ENCODE measurements at regions not wholly inside any gene's neighbourhood (a gene's known extent, or its start where the extent isn't known, plus 50 kb on each side); places are given as distances from the start of the nearest gene placed in this dataset.
A peak's percentile ranks its signal among the peaks of the same experiment; 100 is the strongest.

DNA sequence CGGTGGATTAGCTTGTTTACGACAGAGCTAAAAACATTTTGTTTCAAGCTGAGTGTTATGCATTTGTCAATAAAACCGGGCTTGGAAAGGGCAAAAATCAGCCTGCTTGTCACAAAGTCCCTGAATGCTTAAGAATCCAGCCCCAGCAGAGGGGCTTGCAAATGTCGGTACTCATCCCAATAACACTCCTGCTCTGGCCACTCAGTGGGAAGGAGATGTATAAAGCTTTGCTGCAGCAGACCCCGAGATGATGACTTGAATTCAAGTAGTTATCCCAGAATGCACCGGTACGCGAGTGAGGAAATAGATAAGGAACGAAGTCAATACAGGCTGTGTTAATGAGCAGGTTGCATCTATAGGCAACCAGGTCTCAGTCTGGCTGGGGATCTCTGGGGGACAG is 662.3 kb downstream of the CCSER2 start:
- DNase-seq (ENCODE audit: extremely low spot score), result no peak
- WGBS, result 30% methylated on average over 9 of the region's 9 CpGs
- no peaks in the 10 kb centered on the region for H3K36me3 ChIP-seq (ENCODE audit: insufficient read depth)
- H3K27ac ChIP-seq (ENCODE audit: low read depth), result no peak overlapping the region
- H3K4me3 ChIP-seq (ENCODE audit: low read depth, low read length), result no peak overlapping the region
- H3K4me1 ChIP-seq (ENCODE audit: insufficient read depth), result no peaks in the 10 kb centered on the region

- Histone ChIP-seq H3K27ac (ENCODE audit: low read depth) (no peak overlapping the region), H3K36me3 (ENCODE audit: insufficient read depth) (no peaks in the 10 kb centered on the region), H3K4me3 (ENCODE audit: low read depth, low read length) (no peak overlapping the region), H3K4me1 (ENCODE audit: insufficient read depth) (no peaks in the 10 kb centered on the region)
- no peak for DNase-seq (ENCODE audit: extremely low spot score)
- 55% methylated on average over 2 of the region's 2 CpGs for WGBS
Measured at GRCh38 chr10:84991301-84991700, 662.9 kb downstream of the CCSER2 start.

GRCh38 chr10:84993251-84994035 is 665.1 kb downstream of the CCSER2 start:
- no peak overlapping the region for H3K27ac ChIP-seq (ENCODE audit: low read depth)
- H3K36me3 ChIP-seq (ENCODE audit: insufficient read depth), result no peaks in the 10 kb centered on the region
- 81% methylated on average over 9 of the region's 9 CpGs for WGBS
- DNase-seq (ENCODE audit: extremely low spot score), result no peak
- no peak overlapping the region for H3K4me3 ChIP-seq (ENCODE audit: low read depth, low read length)
- H3K4me1 ChIP-seq (ENCODE audit: insufficient read depth), result no peaks in the 10 kb centered on the region

DNA sequence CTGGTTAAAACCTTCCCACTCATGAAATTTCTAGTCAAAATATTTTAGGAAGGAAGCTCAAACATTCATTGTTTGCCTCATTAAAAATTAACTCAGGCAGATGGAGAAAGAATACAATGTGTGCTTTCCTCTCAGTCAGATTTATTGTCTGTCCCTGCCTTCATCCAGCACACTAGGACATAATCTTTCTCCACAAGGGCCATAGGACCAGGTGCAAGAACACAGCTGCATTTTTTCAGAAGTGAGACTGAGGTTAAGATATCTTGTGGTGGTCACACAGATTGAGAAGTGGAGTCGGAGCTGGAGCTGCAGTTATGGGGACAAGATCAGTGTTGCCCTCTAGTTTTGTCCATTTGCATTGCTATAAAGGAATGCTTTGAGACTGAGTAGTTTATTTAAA is 666.3 kb downstream of the CCSER2 start:
- WGBS, result 77% methylated on average over 1 of the region's 1 CpG
- Histone ChIP-seq H3K4me1 (ENCODE audit: insufficient read depth) (no peaks in the 10 kb centered on the region), H3K4me3 (ENCODE audit: low read depth, low read length) (no peak overlapping the region), H3K27ac (ENCODE audit: low read depth) (no peak overlapping the region), H3K36me3 (ENCODE audit: insufficient read depth) (no peaks in the 10 kb centered on the region)
- DNase-seq (ENCODE audit: extremely low spot score), result no peak

GRCh38 chr10:84996580-84996979 is 668.2 kb downstream of the CCSER2 start:
- 30% methylated on average over 3 of the region's 3 CpGs for WGBS
- no peak for DNase-seq (ENCODE audit: extremely low spot score)

GRCh38 chr10:84997870-84998269 is 669.5 kb downstream of the CCSER2 start:
- no peak overlapping the region for H3K4me3 ChIP-seq (ENCODE audit: low read depth, low read length)
- no peak for DNase-seq (ENCODE audit: extremely low spot score)
- H3K27ac ChIP-seq (ENCODE audit: low read depth), result no peak overlapping the region
- WGBS, result 30% methylated on average over 2 of the region's 2 CpGs
- H3K36me3 ChIP-seq (ENCODE audit: insufficient read depth), result no peaks in the 10 kb centered on the region
- no peaks in the 10 kb centered on the region for H3K4me1 ChIP-seq (ENCODE audit: insufficient read depth)

More at GRCh38 chr10:84996580-84996979, 668.2 kb downstream of the CCSER2 start:
- Histone ChIP-seq H3K4me3 (ENCODE audit: low read depth, low read length) (no peak overlapping the region), H3K27ac (ENCODE audit: low read depth) (no peak overlapping the region), H3K4me1 (ENCODE audit: insufficient read depth) (no peaks in the 10 kb centered on the region), H3K36me3 (ENCODE audit: insufficient read depth) (no peaks in the 10 kb centered on the region)

DNA sequence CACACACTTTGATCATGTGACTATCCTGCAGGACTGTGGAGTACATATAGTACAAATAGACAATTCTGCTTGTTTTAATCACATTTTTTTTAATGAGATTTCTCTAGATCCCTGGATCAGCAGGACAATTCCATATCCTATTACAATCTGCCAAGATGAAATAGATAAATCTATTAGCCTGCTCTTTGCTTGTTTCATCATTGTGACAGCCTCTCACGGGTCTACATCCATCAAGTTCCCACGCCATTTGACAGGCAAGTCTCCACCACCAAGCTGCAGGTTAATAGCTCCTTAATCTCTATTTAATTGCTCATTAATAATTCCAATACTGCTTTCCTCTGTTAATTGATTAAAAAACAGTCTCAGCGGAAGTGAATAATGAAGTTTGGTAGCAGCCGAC is 671.5 kb downstream of the CCSER2 start:
- Histone ChIP-seq H3K4me1 (ENCODE audit: insufficient read depth) (no peaks in the 10 kb centered on the region), H3K36me3 (ENCODE audit: insufficient read depth) (no peaks in the 10 kb centered on the region), H3K4me3 (ENCODE audit: low read depth, low read length) (no peak overlapping the region), H3K27ac (ENCODE audit: low read depth) (no peak overlapping the region)
- WGBS, result 72% methylated on average over 4 of the region's 4 CpGs
- DNase-seq (ENCODE audit: extremely low spot score), result no peak

- H3K27ac ChIP-seq (ENCODE audit: low read depth), result no peak overlapping the region
- WGBS, result 30% methylated on average over 1 of the region's 1 CpG
- no peaks in the 10 kb centered on the region for H3K36me3 ChIP-seq (ENCODE audit: insufficient read depth)
- no peak overlapping the region for H3K4me3 ChIP-seq (ENCODE audit: low read depth, low read length)
- DNase-seq (ENCODE audit: extremely low spot score), result no peak
- no peaks in the 10 kb centered on the region for H3K4me1 ChIP-seq (ENCODE audit: insufficient read depth)
Measured at GRCh38 chr10:85003083-85003482, 674.7 kb downstream of the CCSER2 start.

DNA sequence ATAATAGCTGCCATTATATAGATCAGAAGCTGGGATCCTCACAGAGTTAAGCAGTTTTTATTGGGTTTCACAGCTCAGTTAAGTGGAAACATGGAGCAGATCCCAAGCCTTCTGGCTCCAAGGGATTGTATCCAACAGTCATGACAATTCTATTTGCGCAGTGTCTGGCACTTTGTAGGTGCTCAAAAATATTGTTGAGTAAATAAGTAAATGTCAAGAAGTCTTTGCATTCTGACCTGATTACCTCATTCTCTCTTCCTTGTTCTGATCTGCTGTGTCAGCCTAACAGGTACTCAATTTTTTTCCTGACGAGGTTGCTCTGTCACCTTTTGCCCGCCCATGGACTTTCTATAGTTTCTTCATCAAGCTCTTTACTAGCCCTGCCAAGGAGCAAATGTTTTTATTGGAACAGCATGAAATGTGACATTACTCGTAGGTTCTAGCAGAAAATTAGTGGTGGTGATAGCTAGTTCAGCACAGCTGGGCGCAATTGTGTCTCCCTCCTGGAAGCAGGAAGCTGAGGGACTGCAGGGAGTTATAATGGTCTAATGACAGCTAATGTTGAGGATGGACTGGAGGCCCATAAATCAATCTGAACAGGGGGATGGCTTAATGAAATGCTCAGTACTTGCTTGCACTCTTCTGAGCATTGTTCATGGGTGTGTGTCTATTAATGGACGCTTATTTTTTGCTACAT is 680.2 kb downstream of the CCSER2 start:
- Histone ChIP-seq H3K4me3 (ENCODE audit: low read depth, low read length) (no peak overlapping the region), H3K4me1 (ENCODE audit: insufficient read depth) (no peaks in the 10 kb centered on the region), H3K27ac (ENCODE audit: low read depth) (no peak overlapping the region), H3K36me3 (ENCODE audit: insufficient read depth) (no peaks in the 10 kb centered on the region)
- 64% methylated on average over 6 of the region's 6 CpGs for WGBS
- DNase-seq (ENCODE audit: extremely low spot score), result peak; percentile 7

DNA sequence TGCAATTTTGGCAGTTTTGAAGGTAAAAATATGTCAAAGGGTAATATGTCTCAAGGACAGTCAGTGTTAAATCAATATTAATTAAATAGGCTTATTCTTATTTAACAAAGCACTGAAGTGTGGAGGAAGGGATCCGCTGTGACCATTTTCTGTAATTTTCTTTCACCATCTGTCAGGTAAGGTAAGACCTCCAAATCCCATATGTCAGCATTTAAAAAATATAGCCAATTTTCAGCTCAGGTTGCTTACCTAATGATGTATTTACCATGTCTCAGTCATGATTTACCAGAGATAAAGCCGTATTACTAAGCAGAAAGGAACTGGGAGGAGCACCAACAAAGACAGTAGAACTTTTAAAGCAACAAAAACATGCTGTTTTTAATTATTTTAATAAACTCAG is 683.9 kb downstream of the CCSER2 start:
- Histone ChIP-seq H3K4me1 (ENCODE audit: insufficient read depth) (no peaks in the 10 kb centered on the region), H3K4me3 (ENCODE audit: low read depth, low read length) (no peak overlapping the region), H3K27ac (ENCODE audit: low read depth) (no peak overlapping the region), H3K36me3 (ENCODE audit: insufficient read depth) (no peaks in the 10 kb centered on the region)
- 68% methylated on average over 2 of the region's 2 CpGs for WGBS
- no peak for DNase-seq (ENCODE audit: extremely low spot score)

- no peak for DNase-seq (ENCODE audit: extremely low spot score)
Measured at GRCh38 chr10:85026878-85027467, 698.6 kb downstream of the CCSER2 start.

GRCh38 chr10:85032981-85033380 is 704.6 kb downstream of the CCSER2 start:
- Histone ChIP-seq H3K4me1 (ENCODE audit: insufficient read depth) (no peaks in the 10 kb centered on the region), H3K36me3 (ENCODE audit: insufficient read depth) (peaks cover 1% of the 10 kb centered on the region), H3K27ac (ENCODE audit: low read depth) (no peak overlapping the region), H3K4me3 (ENCODE audit: low read depth, low read length) (no peak overlapping the region)
- WGBS, result 63% methylated on average over 1 of the region's 1 CpG
- no peak for DNase-seq (ENCODE audit: extremely low spot score)

More at GRCh38 chr10:85026878-85027467, 698.6 kb downstream of the CCSER2 start:
- no peaks in the 10 kb centered on the region for H3K4me1 ChIP-seq (ENCODE audit: insufficient read depth)
- no peak overlapping the region for H3K4me3 ChIP-seq (ENCODE audit: low read depth, low read length)
- H3K27ac ChIP-seq (ENCODE audit: low read depth), result no peak overlapping the region
- H3K36me3 ChIP-seq (ENCODE audit: insufficient read depth), result no peaks in the 10 kb centered on the region

GRCh38 chr10:85036661-85037060 is 708.3 kb downstream of the CCSER2 start:
- no peak for DNase-seq (ENCODE audit: extremely low spot score)
- 53% methylated on average over 3 of the region's 3 CpGs for WGBS
- H3K36me3 ChIP-seq (ENCODE audit: insufficient read depth), result peaks cover 1% of the 10 kb centered on the region

DNA sequence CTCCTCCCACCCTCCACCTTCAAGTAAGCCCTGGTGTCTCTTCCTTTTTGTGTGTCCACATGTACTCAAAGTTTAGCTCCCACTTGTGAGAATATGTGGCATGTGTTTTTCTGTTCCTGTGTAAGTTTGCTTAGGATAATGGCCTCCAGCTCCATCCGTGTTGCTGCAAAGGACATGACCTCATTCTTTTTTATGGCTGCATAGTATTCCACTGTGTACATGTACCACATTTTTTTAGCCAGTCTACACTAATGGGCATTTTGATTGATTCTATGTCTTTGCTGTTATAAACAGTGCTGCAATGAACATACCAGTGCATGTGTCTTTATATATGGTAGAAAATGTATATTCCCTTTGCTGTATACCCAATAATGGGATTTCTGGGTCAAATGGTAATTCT is 710.9 kb downstream of the CCSER2 start:
- Histone ChIP-seq H3K36me3 (ENCODE audit: insufficient read depth) (no peaks in the 10 kb centered on the region), H3K27ac (ENCODE audit: low read depth) (no peak overlapping the region), H3K4me3 (ENCODE audit: low read depth, low read length) (no peak overlapping the region), H3K4me1 (ENCODE audit: insufficient read depth) (no peaks in the 10 kb centered on the region)
- DNase-seq (ENCODE audit: extremely low spot score), result no peak
- 86% methylated on average over 1 of the region's 1 CpG for WGBS

More at GRCh38 chr10:85036661-85037060, 708.3 kb downstream of the CCSER2 start:
- Histone ChIP-seq H3K27ac (ENCODE audit: low read depth) (no peak overlapping the region), H3K4me1 (ENCODE audit: insufficient read depth) (no peaks in the 10 kb centered on the region), H3K4me3 (ENCODE audit: low read depth, low read length) (no peak overlapping the region)

Data from urinary bladder (tissue), 3 donors.